SK-N-SH treated with all-trans-retinoic acid at 6 μM for 48 hours (cell line): ENCODE measurements at regions not wholly inside any gene's neighbourhood (a gene's known extent, or its start where the extent isn't known, plus 50 kb on each side); places are given as distances from the start of the nearest gene placed in this dataset.

Source experiments
- ATAC-seq: fragments of 200-7000 bp; cut with Tn5 transposase; 3 replicates; pipeline ENCODE4 v1.9.1; 2020; ENCODE audit warnings: mild to moderate bottlenecking, moderate library complexity
- ARNTL ChIP-seq: fragments of 450-650 bp; formaldehyde crosslinking; IDR thresholded peaks from 2 replicates; pipeline ENCODE4 v1.5.0; 2020; ENCODE audit warnings: low read depth, mild to moderate bottlenecking, moderate library complexity, borderline replicate concordance
- BACH2 ChIP-seq: fragments of 250-450 bp; sonication (Bioruptor Pico); IDR thresholded peaks from 2 replicates; pipeline ENCODE4 v1.9.0; 2021; ENCODE audit warnings: mild to moderate bottlenecking, borderline replicate concordance
- CSDC2 ChIP-seq: fragments of 250-450 bp; sonication (Bioruptor Pico); IDR thresholded peaks from 2 replicates; pipeline ENCODE4 v1.5.0; 2020; ENCODE audit warnings: mild to moderate bottlenecking, moderate library complexity
- CSRNP3 ChIP-seq: fragments of 250-450 bp; sonication (Bioruptor Pico); IDR thresholded peaks from 2 replicates; pipeline ENCODE4 v1.5.1; 2021; ENCODE audit warnings: mild to moderate bottlenecking, moderate library complexity
- ISL1 ChIP-seq: fragments of 250-450 bp; sonication (Bioruptor Pico); IDR thresholded peaks from 2 replicates; pipeline ENCODE4 v2.1.2; 2022; ENCODE audit warnings: mild to moderate bottlenecking, moderate library complexity
- OSR1 ChIP-seq: fragments of 250-450 bp; sonication (Bioruptor Pico); IDR thresholded peaks from 2 replicates; pipeline ENCODE4 v1.8.0; 2022; ENCODE audit warnings: moderate library complexity, mild to moderate bottlenecking, inconsistent platforms
- POU6F1 ChIP-seq: fragments of 250-450 bp; sonication (Bioruptor Pico); IDR thresholded peaks from 2 replicates; pipeline ENCODE4 v1.8.0; 2021; ENCODE audit warnings: low read depth, mild to moderate bottlenecking, moderate library complexity, borderline replicate concordance
- PPARA ChIP-seq: fragments of 250-450 bp; sonication (Bioruptor Pico); IDR thresholded peaks from 2 replicates; pipeline ENCODE4 v1.5.0; 2020; ENCODE audit warnings: mild to moderate bottlenecking, borderline replicate concordance
- RARB ChIP-seq: fragments of 250-450 bp; sonication (Bioruptor Pico); IDR thresholded peaks from 2 replicates; pipeline ENCODE4 v1.8.0; 2021; ENCODE audit warnings: mild to moderate bottlenecking, moderate library complexity
- TCF4 ChIP-seq: fragments of 250-450 bp; sonication (Bioruptor Pico); IDR thresholded peaks from 2 replicates; pipeline ENCODE4 v1.8.0; 2021; ENCODE audit warnings: mild to moderate bottlenecking, moderate library complexity, borderline replicate concordance
- TOX ChIP-seq: fragments of 250-450 bp; sonication (Bioruptor Pico); IDR thresholded peaks from 2 replicates; pipeline ENCODE4 v1.8.0; 2021; ENCODE audit warnings: mild to moderate bottlenecking, moderate library complexity, borderline replicate concordance
- ZC3H10 ChIP-seq: fragments of 250-450 bp; sonication (Bioruptor Pico); IDR thresholded peaks from 2 replicates; pipeline ENCODE4 v1.5.1; 2021; ENCODE audit warnings: mild to moderate bottlenecking, moderate library complexity
- ZFP3 ChIP-seq: fragments of 250-450 bp; sonication (Bioruptor Pico); IDR thresholded peaks from 2 replicates; pipeline ENCODE4 v1.5.0; 2020; ENCODE audit warnings: mild to moderate bottlenecking, moderate library complexity
- ZNF565 ChIP-seq: fragments of 450-650 bp; formaldehyde crosslinking; conservative IDR thresholded peaks from 2 replicates; pipeline ENCODE4 v1.5.0; 2020; ENCODE audit warnings: low read depth, mild to moderate bottlenecking, moderate library complexity
- ZNF70 ChIP-seq: fragments of 450-650 bp; formaldehyde crosslinking; IDR thresholded peaks from 2 replicates; pipeline ENCODE4 v1.5.0; 2020; ENCODE audit warnings: mild to moderate bottlenecking, moderate library complexity
- ZNF8 ChIP-seq: fragments of 450-650 bp; formaldehyde crosslinking; IDR thresholded peaks from 2 replicates; pipeline ENCODE4 v1.5.0; 2020; ENCODE audit warnings: mild to moderate bottlenecking, moderate library complexity
- TF ChIP-seq, protein P1 (sequence below): fragments of 250-450 bp; sonication (Bioruptor Pico); IDR thresholded peaks from 2 replicates; pipeline ENCODE4 v1.5.0; 2020; ENCODE audit warnings: mild to moderate bottlenecking, moderate library complexity
- TF ChIP-seq, protein P2 (sequence below): fragments of 250-450 bp; sonication (Bioruptor Pico); IDR thresholded peaks from 2 replicates; pipeline ENCODE4 v1.5.1; 2020; ENCODE audit warnings: low read depth, mild to moderate bottlenecking, moderate library complexity
- TF ChIP-seq, protein P3 (sequence below): fragments of 250-450 bp; sonication (Bioruptor Pico); IDR thresholded peaks from 2 replicates; pipeline ENCODE4 v1.8.0; 2020; ENCODE audit warnings: mild to moderate bottlenecking, moderate library complexity, borderline replicate concordance

DNA sequence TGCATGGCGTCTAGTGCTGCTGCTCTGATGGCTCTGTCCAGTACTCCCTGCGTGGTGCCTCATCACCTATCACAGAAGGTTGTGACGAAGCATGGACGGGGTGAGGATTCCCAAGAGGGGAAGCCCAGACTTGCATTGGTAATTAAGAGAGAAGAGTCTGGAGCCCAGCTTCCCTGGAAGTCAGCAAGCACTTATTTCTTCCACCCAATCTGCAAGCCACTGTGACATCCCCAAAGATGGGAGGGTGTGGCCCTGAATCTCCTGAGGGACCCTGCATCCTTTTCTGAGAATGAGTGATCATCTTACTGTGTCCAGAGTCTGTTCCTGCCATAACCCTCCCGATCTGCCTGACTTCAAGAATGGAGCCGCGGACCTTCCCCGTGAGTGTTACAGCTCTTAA, 166.7 kb downstream of the PTPN20 start:
- ATAC-seq: no peak
- no peak for TF ChIP-seq ZC3H10
- no peak for TF ChIP-seq ZNF70 (CRISPR knock-in tag)
- no peak for TF ChIP-seq ARNTL (CRISPR knock-in tag)
- TF ChIP-seq, protein P1, sequence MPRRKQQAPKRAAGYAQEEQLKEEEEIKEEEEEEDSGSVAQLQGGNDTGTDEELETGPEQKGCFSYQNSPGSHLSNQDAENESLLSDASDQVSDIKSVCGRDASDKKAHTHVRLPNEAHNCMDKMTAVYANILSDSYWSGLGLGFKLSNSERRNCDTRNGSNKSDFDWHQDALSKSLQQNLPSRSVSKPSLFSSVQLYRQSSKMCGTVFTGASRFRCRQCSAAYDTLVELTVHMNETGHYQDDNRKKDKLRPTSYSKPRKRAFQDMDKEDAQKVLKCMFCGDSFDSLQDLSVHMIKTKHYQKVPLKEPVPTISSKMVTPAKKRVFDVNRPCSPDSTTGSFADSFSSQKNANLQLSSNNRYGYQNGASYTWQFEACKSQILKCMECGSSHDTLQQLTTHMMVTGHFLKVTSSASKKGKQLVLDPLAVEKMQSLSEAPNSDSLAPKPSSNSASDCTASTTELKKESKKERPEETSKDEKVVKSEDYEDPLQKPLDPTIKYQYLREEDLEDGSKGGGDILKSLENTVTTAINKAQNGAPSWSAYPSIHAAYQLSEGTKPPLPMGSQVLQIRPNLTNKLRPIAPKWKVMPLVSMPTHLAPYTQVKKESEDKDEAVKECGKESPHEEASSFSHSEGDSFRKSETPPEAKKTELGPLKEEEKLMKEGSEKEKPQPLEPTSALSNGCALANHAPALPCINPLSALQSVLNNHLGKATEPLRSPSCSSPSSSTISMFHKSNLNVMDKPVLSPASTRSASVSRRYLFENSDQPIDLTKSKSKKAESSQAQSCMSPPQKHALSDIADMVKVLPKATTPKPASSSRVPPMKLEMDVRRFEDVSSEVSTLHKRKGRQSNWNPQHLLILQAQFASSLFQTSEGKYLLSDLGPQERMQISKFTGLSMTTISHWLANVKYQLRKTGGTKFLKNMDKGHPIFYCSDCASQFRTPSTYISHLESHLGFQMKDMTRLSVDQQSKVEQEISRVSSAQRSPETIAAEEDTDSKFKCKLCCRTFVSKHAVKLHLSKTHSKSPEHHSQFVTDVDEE: no peak
- TF ChIP-seq TOX: no peak
- no peak for TF ChIP-seq ZFP3 (CRISPR knock-in tag)
- TF ChIP-seq CSDC2 (CRISPR knock-in tag): no peak
- TF ChIP-seq ISL1 (CRISPR knock-in tag): no peak

GRCh38 chr10:47078393-47079203, 167.4 kb downstream of the PTPN20 start:
- no peak for TF ChIP-seq ZNF70 (CRISPR knock-in tag)
- no peak for TF ChIP-seq ZFP3 (CRISPR knock-in tag)
- TF ChIP-seq, protein P2, sequence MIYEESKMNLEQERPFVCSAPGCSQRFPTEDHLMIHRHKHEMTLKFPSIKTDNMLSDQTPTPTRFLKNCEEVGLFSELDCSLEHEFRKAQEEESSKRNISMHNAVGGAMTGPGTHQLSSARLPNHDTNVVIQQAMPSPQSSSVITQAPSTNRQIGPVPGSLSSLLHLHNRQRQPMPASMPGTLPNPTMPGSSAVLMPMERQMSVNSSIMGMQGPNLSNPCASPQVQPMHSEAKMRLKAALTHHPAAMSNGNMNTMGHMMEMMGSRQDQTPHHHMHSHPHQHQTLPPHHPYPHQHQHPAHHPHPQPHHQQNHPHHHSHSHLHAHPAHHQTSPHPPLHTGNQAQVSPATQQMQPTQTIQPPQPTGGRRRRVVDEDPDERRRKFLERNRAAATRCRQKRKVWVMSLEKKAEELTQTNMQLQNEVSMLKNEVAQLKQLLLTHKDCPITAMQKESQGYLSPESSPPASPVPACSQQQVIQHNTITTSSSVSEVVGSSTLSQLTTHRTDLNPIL (CRISPR knock-in tag): no peak
- no peak for TF ChIP-seq RARB (CRISPR knock-in tag)
- TF ChIP-seq OSR1 (CRISPR knock-in tag): no peak
- TF ChIP-seq CSRNP3 (CRISPR knock-in tag): no peak
- TF ChIP-seq, protein P3, sequence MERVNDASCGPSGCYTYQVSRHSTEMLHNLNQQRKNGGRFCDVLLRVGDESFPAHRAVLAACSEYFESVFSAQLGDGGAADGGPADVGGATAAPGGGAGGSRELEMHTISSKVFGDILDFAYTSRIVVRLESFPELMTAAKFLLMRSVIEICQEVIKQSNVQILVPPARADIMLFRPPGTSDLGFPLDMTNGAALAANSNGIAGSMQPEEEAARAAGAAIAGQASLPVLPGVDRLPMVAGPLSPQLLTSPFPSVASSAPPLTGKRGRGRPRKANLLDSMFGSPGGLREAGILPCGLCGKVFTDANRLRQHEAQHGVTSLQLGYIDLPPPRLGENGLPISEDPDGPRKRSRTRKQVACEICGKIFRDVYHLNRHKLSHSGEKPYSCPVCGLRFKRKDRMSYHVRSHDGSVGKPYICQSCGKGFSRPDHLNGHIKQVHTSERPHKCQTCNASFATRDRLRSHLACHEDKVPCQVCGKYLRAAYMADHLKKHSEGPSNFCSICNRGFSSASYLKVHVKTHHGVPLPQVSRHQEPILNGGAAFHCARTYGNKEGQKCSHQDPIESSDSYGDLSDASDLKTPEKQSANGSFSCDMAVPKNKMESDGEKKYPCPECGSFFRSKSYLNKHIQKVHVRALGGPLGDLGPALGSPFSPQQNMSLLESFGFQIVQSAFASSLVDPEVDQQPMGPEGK (CRISPR knock-in tag): no peak
- TF ChIP-seq TOX: no peak
- TF ChIP-seq ZNF8 (CRISPR knock-in tag): no peak
- no peak for TF ChIP-seq ARNTL (CRISPR knock-in tag)
- TF ChIP-seq PPARA (CRISPR knock-in tag): no peak
- TF ChIP-seq CSDC2 (CRISPR knock-in tag): no peak
- no peak for TF ChIP-seq POU6F1 (CRISPR knock-in tag)
- TF ChIP-seq TCF4 (CRISPR knock-in tag): no peak
- no peak for TF ChIP-seq ZC3H10
- no peak for ATAC-seq

GRCh38 chr10:47079204-47079580, 168.0 kb downstream of the PTPN20 start:
- TF ChIP-seq BACH2 (CRISPR knock-in tag) (no peak), ZNF565 (no peak), TOX (no peak), OSR1 (CRISPR knock-in tag) (no peak), ZC3H10 (no peak)
- TF ChIP-seq, protein P3 (CRISPR knock-in tag): no peak
- TF ChIP-seq, protein P1: no peak
- ATAC-seq: no peak
